ENCODE measurements at regions not wholly inside any gene's neighbourhood (a gene's known extent, or its start where the extent isn't known, plus 50 kb on each side); places are given as distances from the start of the nearest gene placed in this dataset.

GRCh38 chr2:43001787-43002468 is 209.5 kb upstream of the HAAO start:
- Histone ChIP-seq H3K9ac (replicated peaks; ENCODE audit: extremely low read depth, insufficient read depth, low read length) (no peak overlapping the region), H3K9me1 (replicated peaks; ENCODE audit: control insufficient read depth, extremely low read depth, insufficient read depth, low read length) (no peaks in the 10 kb centered on the region), H3K36me3 (ENCODE audit: control insufficient read depth in 2 of 2, extremely low read depth in 1 of 2, insufficient read depth in 2 of 2, low read length in 2 of 2) (no peaks in the 10 kb centered on the region), H3K4me2 (ENCODE audit: insufficient read depth, low read length) (no peak overlapping the region), H3K4me3 (replicated peaks in 1 of 3; ENCODE audit: insufficient read depth in 1 of 3, low read depth in 1 of 3, low read length in 3 of 3) (no peak overlapping the region), H3K4me1 (ENCODE audit: control insufficient read depth, extremely low read depth, insufficient read depth, low read length) (no peaks in the 10 kb centered on the region), H3K79me2 (ENCODE audit: control insufficient read depth, insufficient read depth, low read length) (no peaks in the 10 kb centered on the region), H2AFZ (ENCODE audit: low read depth, low read length) (no peak overlapping the region), H3K27ac (ENCODE audit: insufficient read depth, low read depth, low read length) (no peak overlapping the region), H4K20me1 (replicated peaks; ENCODE audit: control insufficient read depth, extremely low read depth, insufficient read depth, low read length) (no peaks in the 10 kb centered on the region), H3K9me3 (replicated peaks; ENCODE audit: control insufficient read depth, insufficient read depth, low read length) (no peaks in the 10 kb centered on the region), H3K27me3 (ENCODE audit: control insufficient read depth in 2 of 2, insufficient read depth in 2 of 2, low read length in 2 of 2) (no peaks in the 10 kb centered on the region)
- POLR2A ChIA-PET = no interaction called here
- BruUV-seq (replicated peaks) = no TSS peak
- dilution Hi-C loops (cut with MboI; ENCODE audit: extremely low pct_ligation_motif_present, low sequenced_read_pairs) (no loop called here), intact Hi-C loops (cut with micrococcal nuclease) (no loop called here)
- TF ChIP-seq POLR2A (IDR thresholded peaks at IDR 0.05; ENCODE audit: low read depth, low read length) (no peak), POLR2AphosphoS5 (IDR thresholded peaks at IDR 0.05; ENCODE audit: insufficient read depth, low read depth, low read length) (no peak), FOS (IDR thresholded peaks at IDR 0.05; ENCODE audit: borderline replicate concordance, insufficient read depth, low read length) (no peak), MYC (IDR thresholded peaks at IDR 0.05; ENCODE audit: low read depth, low read length) (no peak), GATA2 (IDR thresholded peaks at IDR 0.05; ENCODE audit: insufficient read depth, insufficient read length, low read depth, low read length) (no peak), JUN (IDR thresholded peaks at IDR 0.05; ENCODE audit: borderline replicate concordance, insufficient read depth, insufficient read length, low read depth) (no peak), EZH2 (IDR thresholded peaks at IDR 0.05; ENCODE audit: borderline replicate concordance, low read depth, low read length, severe bottlenecking) (no peak)
- TF ChIP-seq, protein P1, sequence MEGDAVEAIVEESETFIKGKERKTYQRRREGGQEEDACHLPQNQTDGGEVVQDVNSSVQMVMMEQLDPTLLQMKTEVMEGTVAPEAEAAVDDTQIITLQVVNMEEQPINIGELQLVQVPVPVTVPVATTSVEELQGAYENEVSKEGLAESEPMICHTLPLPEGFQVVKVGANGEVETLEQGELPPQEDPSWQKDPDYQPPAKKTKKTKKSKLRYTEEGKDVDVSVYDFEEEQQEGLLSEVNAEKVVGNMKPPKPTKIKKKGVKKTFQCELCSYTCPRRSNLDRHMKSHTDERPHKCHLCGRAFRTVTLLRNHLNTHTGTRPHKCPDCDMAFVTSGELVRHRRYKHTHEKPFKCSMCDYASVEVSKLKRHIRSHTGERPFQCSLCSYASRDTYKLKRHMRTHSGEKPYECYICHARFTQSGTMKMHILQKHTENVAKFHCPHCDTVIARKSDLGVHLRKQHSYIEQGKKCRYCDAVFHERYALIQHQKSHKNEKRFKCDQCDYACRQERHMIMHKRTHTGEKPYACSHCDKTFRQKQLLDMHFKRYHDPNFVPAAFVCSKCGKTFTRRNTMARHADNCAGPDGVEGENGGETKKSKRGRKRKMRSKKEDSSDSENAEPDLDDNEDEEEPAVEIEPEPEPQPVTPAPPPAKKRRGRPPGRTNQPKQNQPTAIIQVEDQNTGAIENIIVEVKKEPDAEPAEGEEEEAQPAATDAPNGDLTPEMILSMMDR (IDR thresholded peaks at IDR 0.05; ENCODE audit: extremely low read depth in 1 of 2, insufficient read depth in 1 of 2, low read depth in 1 of 2, low read length in 2 of 2) = no peak
- TF ChIP-seq, protein P2, sequence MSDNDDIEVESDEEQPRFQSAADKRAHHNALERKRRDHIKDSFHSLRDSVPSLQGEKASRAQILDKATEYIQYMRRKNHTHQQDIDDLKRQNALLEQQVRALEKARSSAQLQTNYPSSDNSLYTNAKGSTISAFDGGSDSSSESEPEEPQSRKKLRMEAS (IDR thresholded peaks at IDR 0.05; ENCODE audit: insufficient read depth, insufficient read length) = no peak
- CTCF ChIA-PET = interaction anchor here (0.9 kb wide), 1 partner anchor 9 kb away, joined by 4 read pairs; no protein-coding TSS in a partner anchor
- DNase-seq (ENCODE audit: low read depth, low spot score) (no peak), FAIRE-seq (no peak)

All from endothelial cell of umbilical vein (primary cell).